ENCODE measurements at regions not wholly inside any gene's neighbourhood (a gene's known extent, or its start where the extent isn't known, plus 50 kb on each side); places are given as distances from the start of the nearest gene placed in this dataset.

- TF ChIP-seq CTCF (conservative IDR thresholded peaks at IDR 0.05 in 1 of 2, IDR thresholded peaks at IDR 0.05 in 1 of 2; ENCODE audit: extremely low read depth in 1 of 2, insufficient read depth in 1 of 2, low read depth in 1 of 2, low read length in 2 of 2) (no peak), EZH2 (IDR thresholded peaks at IDR 0.05; ENCODE audit: borderline replicate concordance, low read length) (no peak)
Measured at GRCh38 chr3:65276551-65276950, 588.8 kb upstream of the ADAMTS9 start.
